Medulla oblongata (tissue), 1 donor: ENCODE measurements at regions not wholly inside any gene's neighbourhood (a gene's known extent, or its start where the extent isn't known, plus 50 kb on each side); places are given as distances from the start of the nearest gene placed in this dataset.
"Not testable (repeated sequence)": the region's sequence is repeated elsewhere in the genome, so short reads cannot be mapped to it uniquely, and the experiment has no call there.

Experiments used
- DNase-seq: peaks from one replicate; pipeline ENCODE4 v3.0.0-alpha.2; 2015; ENCODE audit errors: extremely low spot score

- DNase-seq = no peak
Measured at GRCh38 chr2:77834360-77835002, 312.3 kb upstream of the LRRTM4 start.

GRCh38 chr2:77838441-77838840 is 316.3 kb upstream of the LRRTM4 start:
- no peak for DNase-seq

GRCh38 chr2:77839102-77839501 is 316.9 kb upstream of the LRRTM4 start:
- no peak for DNase-seq

GRCh38 chr2:77862120-77862519 is 339.9 kb upstream of the LRRTM4 start:
- no peak for DNase-seq

- DNase-seq = no peak
Measured at GRCh38 chr2:77864426-77864825, 342.2 kb upstream of the LRRTM4 start.

GRCh38 chr2:77866661-77867060 is 344.5 kb upstream of the LRRTM4 start:
- DNase-seq = no peak

GRCh38 chr2:77867146-77867545 is 345.0 kb upstream of the LRRTM4 start:
- DNase-seq = no peak

GRCh38 chr2:77873506-77873905 is 351.3 kb upstream of the LRRTM4 start:
- no peak for DNase-seq

- DNase-seq = not testable (repeated sequence)
Measured at GRCh38 chr2:77900211-77900610, 378.0 kb upstream of the LRRTM4 start.

GRCh38 chr2:77910136-77910535 is 388.0 kb upstream of the LRRTM4 start:
- no peak for DNase-seq

GRCh38 chr2:77920838-77921366 is 398.7 kb upstream of the LRRTM4 start:
- DNase-seq = no peak

- DNase-seq = no peak
Measured at GRCh38 chr2:77922567-77922966, 400.4 kb upstream of the LRRTM4 start.

GRCh38 chr2:77937366-77937765 is 415.2 kb upstream of the LRRTM4 start:
- no peak for DNase-seq

GRCh38 chr2:77938462-77938861 is 416.3 kb upstream of the LRRTM4 start:
- no peak for DNase-seq

- no peak for DNase-seq
Measured at GRCh38 chr2:77939370-77939769, 417.2 kb upstream of the LRRTM4 start.

- no peak for DNase-seq
Measured at GRCh38 chr2:77939801-77940200, 417.6 kb upstream of the LRRTM4 start.

- no peak for DNase-seq
Measured at GRCh38 chr2:77954931-77955330, 432.8 kb upstream of the LRRTM4 start.

GRCh38 chr2:77962943-77963342 is 440.8 kb upstream of the LRRTM4 start:
- DNase-seq = no peak

- DNase-seq = no peak
Measured at GRCh38 chr2:77977471-77978063, 455.4 kb upstream of the LRRTM4 start.

GRCh38 chr2:77995161-77995560 is 473.0 kb upstream of the LRRTM4 start:
- DNase-seq = no peak

- DNase-seq = no peak
Measured at GRCh38 chr2:77999376-77999775, 477.2 kb upstream of the LRRTM4 start.

- DNase-seq = no peak
Measured at GRCh38 chr2:78009289-78009688, 487.1 kb upstream of the LRRTM4 start.

GRCh38 chr2:78011251-78011650 is 489.1 kb upstream of the LRRTM4 start:
- peak; percentile 59 for DNase-seq

GRCh38 chr2:78020491-78020890 is 498.3 kb upstream of the LRRTM4 start:
- no peak for DNase-seq
